ENCODE measurements at regions not wholly inside any gene's neighbourhood (a gene's known extent, or its start where the extent isn't known, plus 50 kb on each side); places are given as distances from the start of the nearest gene placed in this dataset.
"Not testable (repeated sequence)": the region's sequence is repeated elsewhere in the genome, so short reads cannot be mapped to it uniquely, and the experiment has no call there.

DNA sequence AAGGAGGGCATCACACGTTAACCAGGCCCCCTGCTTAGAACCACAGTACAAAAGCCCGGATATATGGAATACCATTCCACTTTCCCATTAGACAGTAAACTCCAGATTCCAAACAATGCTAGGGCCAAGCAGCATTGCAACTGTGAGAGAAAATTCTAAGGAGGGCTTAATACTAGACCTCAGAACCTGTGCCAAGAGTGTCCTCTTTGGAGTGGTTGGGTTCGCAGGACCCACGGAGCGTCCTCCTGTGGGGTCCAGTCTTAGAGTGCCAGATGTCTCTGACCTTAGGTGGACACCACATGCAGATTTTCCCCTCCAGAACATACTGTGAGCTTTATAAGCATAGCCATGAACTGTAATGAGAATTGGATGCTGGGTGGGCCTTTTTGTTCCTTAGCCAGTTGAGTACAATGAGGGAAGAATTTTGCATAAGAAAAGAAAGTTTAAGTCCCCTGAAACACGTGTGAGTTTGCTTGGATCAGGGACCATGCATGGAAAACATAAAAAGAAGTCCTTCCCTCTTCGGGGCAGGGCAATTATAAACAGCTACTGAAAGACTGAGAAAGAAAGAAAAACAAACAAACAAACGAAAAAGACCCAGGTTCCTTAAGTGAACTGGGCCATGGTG, 325.7 kb downstream of the NEK10 start:
- ATAC-seq (ENCODE audit: low FRiP score in 2 of 2) (no peak), DNase-seq (no peak)

GRCh38 chr3:27044931-27045481, 324.2 kb downstream of the NEK10 start:
- H3K36me3 ChIP-seq = no peaks in the 10 kb centered on the region
- H3K27me3 ChIP-seq = no peaks in the 10 kb centered on the region
- H3K9me3 ChIP-seq = no peaks in the 10 kb centered on the region
- ATAC-seq (ENCODE audit: low FRiP score in 2 of 2) (no peak), DNase-seq (no peak)
- no peak overlapping the region for H3K4me3 ChIP-seq
- H3K4me1 ChIP-seq = no peaks in the 10 kb centered on the region
- TF ChIP-seq, protein P1, sequence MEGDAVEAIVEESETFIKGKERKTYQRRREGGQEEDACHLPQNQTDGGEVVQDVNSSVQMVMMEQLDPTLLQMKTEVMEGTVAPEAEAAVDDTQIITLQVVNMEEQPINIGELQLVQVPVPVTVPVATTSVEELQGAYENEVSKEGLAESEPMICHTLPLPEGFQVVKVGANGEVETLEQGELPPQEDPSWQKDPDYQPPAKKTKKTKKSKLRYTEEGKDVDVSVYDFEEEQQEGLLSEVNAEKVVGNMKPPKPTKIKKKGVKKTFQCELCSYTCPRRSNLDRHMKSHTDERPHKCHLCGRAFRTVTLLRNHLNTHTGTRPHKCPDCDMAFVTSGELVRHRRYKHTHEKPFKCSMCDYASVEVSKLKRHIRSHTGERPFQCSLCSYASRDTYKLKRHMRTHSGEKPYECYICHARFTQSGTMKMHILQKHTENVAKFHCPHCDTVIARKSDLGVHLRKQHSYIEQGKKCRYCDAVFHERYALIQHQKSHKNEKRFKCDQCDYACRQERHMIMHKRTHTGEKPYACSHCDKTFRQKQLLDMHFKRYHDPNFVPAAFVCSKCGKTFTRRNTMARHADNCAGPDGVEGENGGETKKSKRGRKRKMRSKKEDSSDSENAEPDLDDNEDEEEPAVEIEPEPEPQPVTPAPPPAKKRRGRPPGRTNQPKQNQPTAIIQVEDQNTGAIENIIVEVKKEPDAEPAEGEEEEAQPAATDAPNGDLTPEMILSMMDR (IDR thresholded peaks at IDR 0.05) = no peak
- TF ChIP-seq POLR2AphosphoS5 (IDR thresholded peaks at IDR 0.05) = no peak
- no peak for TF ChIP-seq POLR2A (IDR thresholded peaks at IDR 0.05)
- TF ChIP-seq EP300 (IDR thresholded peaks at IDR 0.05) = no peak
- no peak overlapping the region for H3K27ac ChIP-seq
- 78 to 83% methylated on average over 2 of the region's 2 CpGs for WGBS, 2 donors

More for the DNA sequence above, 325.7 kb downstream of the NEK10 start:
- Histone ChIP-seq H3K4me1 (no peaks in the 10 kb centered on the region), H3K27me3 (no peaks in the 10 kb centered on the region), H3K27ac (no peak overlapping the region), H3K4me3 (no peak overlapping the region), H3K9me3 (no peaks in the 10 kb centered on the region), H3K36me3 (no peaks in the 10 kb centered on the region)
- no peak for TF ChIP-seq POLR2AphosphoS5 (IDR thresholded peaks at IDR 0.05)
- no peak for TF ChIP-seq EP300 (IDR thresholded peaks at IDR 0.05)
- TF ChIP-seq, protein P1 (IDR thresholded peaks at IDR 0.05) = no peak
- 61 to 62% methylated on average over 8 of the region's 8 CpGs for WGBS, 2 donors

GRCh38 chr3:27046351-27046750, 322.8 kb downstream of the NEK10 start:
- H3K27ac ChIP-seq = no peak overlapping the region
- H3K27me3 ChIP-seq = no peaks in the 10 kb centered on the region
- no peak for DNase-seq
- ATAC-seq (ENCODE audit: low FRiP score in 2 of 2) = no peak
- H3K9me3 ChIP-seq = peaks cover 0 to 4% (median under 1%) of the 10 kb centered on the region in 4 donors
- TF ChIP-seq POLR2A (IDR thresholded peaks at IDR 0.05) = no peak
- TF ChIP-seq EP300 (IDR thresholded peaks at IDR 0.05) = no peak
- TF ChIP-seq, protein P1 (IDR thresholded peaks at IDR 0.05) = no peak
- no peak overlapping the region for H3K4me3 ChIP-seq
- H3K4me1 ChIP-seq = no peaks in the 10 kb centered on the region
- H3K36me3 ChIP-seq = no peaks in the 10 kb centered on the region

DNA sequence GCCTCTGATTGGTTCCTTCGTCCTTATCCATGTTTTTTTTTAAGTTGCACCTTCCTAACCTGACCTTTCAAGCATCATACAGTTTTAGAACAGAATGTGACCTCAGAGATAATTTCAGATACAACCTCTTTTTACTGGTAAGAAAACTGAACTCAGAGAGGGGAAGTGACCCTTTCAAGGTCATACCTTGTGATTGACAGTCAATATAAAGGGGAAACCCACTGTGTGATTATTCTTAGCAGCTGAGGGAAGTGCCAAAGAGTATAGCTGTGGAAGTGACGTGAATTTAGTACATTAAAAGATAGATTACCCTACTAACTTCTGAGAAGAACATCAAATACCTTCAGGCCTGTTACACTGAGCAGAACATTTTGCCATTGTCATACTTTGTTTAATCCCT, 319.4 kb downstream of the NEK10 start:
- no peaks in the 10 kb centered on the region for H3K36me3 ChIP-seq
- DNase-seq (no peak), ATAC-seq (ENCODE audit: low FRiP score in 2 of 2) (no peak)
- no peaks in the 10 kb centered on the region for H3K4me1 ChIP-seq
- H3K4me3 ChIP-seq = no peak overlapping the region
- no peak overlapping the region for H3K27ac ChIP-seq
- 52 to 61% methylated on average over 2 of the region's 2 CpGs for WGBS, 2 donors
- no peaks in the 10 kb centered on the region for H3K27me3 ChIP-seq
- H3K9me3 ChIP-seq = peaks cover 0 to 11% (median 2%) of the 10 kb centered on the region in 4 donors
- TF ChIP-seq POLR2A (IDR thresholded peaks at IDR 0.05) (no peak), POLR2AphosphoS5 (IDR thresholded peaks at IDR 0.05) (no peak), EP300 (IDR thresholded peaks at IDR 0.05) (no peak)
- TF ChIP-seq, protein P1 (IDR thresholded peaks at IDR 0.05) = no peak

GRCh38 chr3:27051527-27051926, 317.7 kb downstream of the NEK10 start:
- H3K4me1 ChIP-seq; DNase-seq; ATAC-seq (ENCODE audit: low FRiP score in 2 of 2); H3K36me3 ChIP-seq; H3K27ac ChIP-seq; H3K4me3 ChIP-seq; H3K27me3 ChIP-seq: not testable (repeated sequence)
- peaks cover 0 to 11% (median 2%) of the 10 kb centered on the region in 4 donors for H3K9me3 ChIP-seq
- 91 to 93% methylated on average over 3 of the region's 3 CpGs for WGBS, 2 donors
